ENCODE measurements at regions not wholly inside any gene's neighbourhood (a gene's known extent, or its start where the extent isn't known, plus 50 kb on each side); places are given as distances from the start of the nearest gene placed in this dataset.

- TF ChIP-seq POLR2A (IDR thresholded peaks at IDR 0.05), result no peak
- TF ChIP-seq CTCF (IDR thresholded peaks at IDR 0.05), result no peak
- intact Hi-C loops (cut with DNase I), result no loop called here
- Histone ChIP-seq H3K4me1 (no peaks in the 10 kb centered on the region), H3K27me3 (no peaks in the 10 kb centered on the region), H3K27ac (no peak overlapping the region), H3K9me3 (no peaks in the 10 kb centered on the region), H3K36me3 (no peaks in the 10 kb centered on the region), H3K4me3 (no peak overlapping the region)
- ATAC-seq (peak in 1 of 4 donors; percentile 11), DNase-seq (no peak)
- 28% methylated on average over 4 of the region's 4 CpGs for WGBS (ENCODE audit: insufficient coverage, low coverage, low lambda C conversion rate, missing lambda C conversion rate)
Observed at GRCh38 chr10:71132321-71132810, 80.0 kb upstream of the UNC5B start.

GRCh38 chr10:71133710-71134686 is 78.4 kb upstream of the UNC5B start:
- DNase-seq (no peak), ATAC-seq (no peak)
- intact Hi-C loops (cut with DNase I), result no loop called here
- no peaks in the 10 kb centered on the region for H3K36me3 ChIP-seq
- no peaks in the 10 kb centered on the region for H3K9me3 ChIP-seq
- no peaks in the 10 kb centered on the region for H3K4me1 ChIP-seq
- no peak overlapping the region for H3K4me3 ChIP-seq
- WGBS (ENCODE audit: insufficient coverage, low coverage, low lambda C conversion rate, missing lambda C conversion rate), result 77% methylated on average over 6 of the region's 7 CpGs
- no peaks in the 10 kb centered on the region for H3K27me3 ChIP-seq
- no peak overlapping the region for H3K27ac ChIP-seq
- TF ChIP-seq CTCF (IDR thresholded peaks at IDR 0.05), result no peak
- TF ChIP-seq POLR2A (IDR thresholded peaks at IDR 0.05), result no peak

- TF ChIP-seq POLR2A (IDR thresholded peaks at IDR 0.05) (no peak), CTCF (IDR thresholded peaks at IDR 0.05) (no peak)
- H3K27me3 ChIP-seq, result no peaks in the 10 kb centered on the region
- ATAC-seq (no peak), DNase-seq (no peak)
- no peaks in the 10 kb centered on the region for H3K36me3 ChIP-seq
- no peaks in the 10 kb centered on the region for H3K4me1 ChIP-seq
- WGBS (ENCODE audit: insufficient coverage, low coverage, low lambda C conversion rate, missing lambda C conversion rate), result 60% methylated on average over 1 of the region's 4 CpGs
- H3K4me3 ChIP-seq, result no peak overlapping the region
- intact Hi-C loops (cut with DNase I), result no loop called here
- H3K27ac ChIP-seq, result no peak overlapping the region
- no peaks in the 10 kb centered on the region for H3K9me3 ChIP-seq
Observed at GRCh38 chr10:71134732-71135211, 77.6 kb upstream of the UNC5B start.

GRCh38 chr10:71135236-71135635 is 77.1 kb upstream of the UNC5B start:
- Histone ChIP-seq H3K36me3 (no peaks in the 10 kb centered on the region), H3K27ac (no peak overlapping the region), H3K4me3 (no peak overlapping the region), H3K9me3 (no peaks in the 10 kb centered on the region), H3K27me3 (no peaks in the 10 kb centered on the region), H3K4me1 (no peaks in the 10 kb centered on the region)
- ATAC-seq, result no peak
- DNase-seq, result no peak
- no peak for TF ChIP-seq POLR2A (IDR thresholded peaks at IDR 0.05)
- no peak for TF ChIP-seq CTCF (IDR thresholded peaks at IDR 0.05)
- intact Hi-C loops (cut with DNase I), result no loop called here
- WGBS (ENCODE audit: insufficient coverage, low coverage, low lambda C conversion rate, missing lambda C conversion rate), result 74% methylated on average over 3 of the region's 3 CpGs

All from right lobe of liver (tissue), 6 donors.